ENCODE measurements at regions not wholly inside any gene's neighbourhood (a gene's known extent, or its start where the extent isn't known, plus 50 kb on each side); places are given as distances from the start of the nearest gene placed in this dataset.

- TF ChIP-seq POLR2AphosphoS5 (IDR thresholded peaks at IDR 0.05; ENCODE audit: insufficient read depth in 1 of 2, low read depth in 1 of 2) (no peak), CTCF (IDR thresholded peaks at IDR 0.05) (no peak), POLR2A (IDR thresholded peaks at IDR 0.05) (no peak)
Observed at GRCh38 chrX:40854242-40854641, 118.9 kb upstream of the MED14 start.
